GM12872 (cell line): ENCODE measurements at regions not wholly inside any gene's neighbourhood (a gene's known extent, or its start where the extent isn't known, plus 50 kb on each side); places are given as distances from the start of the nearest gene placed in this dataset.

Experiments
- TF ChIP-seq, protein P1 (sequence below): IDR thresholded peaks from 3 replicates; pipeline ENCODE4 v1.5.1; 2011; ENCODE audit warnings: low read depth, mild to moderate bottlenecking, low read length, moderate library complexity; ENCODE audit not compliant: insufficient read depth

DNA sequence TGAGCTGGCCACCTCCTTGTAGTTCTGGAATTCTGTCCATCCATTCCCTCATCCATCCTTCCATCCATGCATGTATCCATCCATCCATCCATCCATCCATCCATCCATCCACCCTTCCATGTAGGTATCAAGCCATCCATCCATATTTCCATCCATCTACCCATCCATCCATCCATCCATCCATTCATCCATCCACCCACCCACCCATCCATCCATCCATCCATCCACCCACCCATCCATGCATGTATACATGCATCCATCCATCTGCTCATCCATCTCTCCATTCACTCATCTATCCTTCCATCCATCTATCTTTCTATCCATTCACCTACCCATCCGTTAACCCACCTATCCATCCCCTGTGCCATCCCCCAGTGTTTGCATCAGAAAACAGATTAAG, 153.6 kb upstream of the STX18 start:
- TF ChIP-seq, protein P1, sequence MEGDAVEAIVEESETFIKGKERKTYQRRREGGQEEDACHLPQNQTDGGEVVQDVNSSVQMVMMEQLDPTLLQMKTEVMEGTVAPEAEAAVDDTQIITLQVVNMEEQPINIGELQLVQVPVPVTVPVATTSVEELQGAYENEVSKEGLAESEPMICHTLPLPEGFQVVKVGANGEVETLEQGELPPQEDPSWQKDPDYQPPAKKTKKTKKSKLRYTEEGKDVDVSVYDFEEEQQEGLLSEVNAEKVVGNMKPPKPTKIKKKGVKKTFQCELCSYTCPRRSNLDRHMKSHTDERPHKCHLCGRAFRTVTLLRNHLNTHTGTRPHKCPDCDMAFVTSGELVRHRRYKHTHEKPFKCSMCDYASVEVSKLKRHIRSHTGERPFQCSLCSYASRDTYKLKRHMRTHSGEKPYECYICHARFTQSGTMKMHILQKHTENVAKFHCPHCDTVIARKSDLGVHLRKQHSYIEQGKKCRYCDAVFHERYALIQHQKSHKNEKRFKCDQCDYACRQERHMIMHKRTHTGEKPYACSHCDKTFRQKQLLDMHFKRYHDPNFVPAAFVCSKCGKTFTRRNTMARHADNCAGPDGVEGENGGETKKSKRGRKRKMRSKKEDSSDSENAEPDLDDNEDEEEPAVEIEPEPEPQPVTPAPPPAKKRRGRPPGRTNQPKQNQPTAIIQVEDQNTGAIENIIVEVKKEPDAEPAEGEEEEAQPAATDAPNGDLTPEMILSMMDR = no peak

DNA sequence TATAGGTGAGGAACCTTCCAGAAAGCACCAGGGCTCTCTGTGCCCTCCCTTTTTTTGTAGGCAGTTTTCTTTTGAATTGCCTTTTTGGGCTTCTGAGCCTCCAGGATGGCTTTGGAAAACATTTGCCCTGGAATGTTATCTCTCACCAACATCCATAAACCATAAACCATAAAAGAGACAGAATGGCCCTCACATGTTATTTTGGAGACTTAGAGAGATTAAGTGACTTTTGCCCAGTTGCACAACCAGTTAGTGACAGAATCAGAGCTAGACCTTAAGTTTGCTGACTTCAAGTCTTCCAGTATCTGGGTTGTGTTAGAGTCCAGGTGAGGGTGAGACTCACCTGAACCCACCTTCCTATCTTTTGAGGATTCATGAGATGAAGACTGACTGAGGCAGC, 153.0 kb upstream of the STX18 start:
- TF ChIP-seq, protein P1 = no peak

DNA sequence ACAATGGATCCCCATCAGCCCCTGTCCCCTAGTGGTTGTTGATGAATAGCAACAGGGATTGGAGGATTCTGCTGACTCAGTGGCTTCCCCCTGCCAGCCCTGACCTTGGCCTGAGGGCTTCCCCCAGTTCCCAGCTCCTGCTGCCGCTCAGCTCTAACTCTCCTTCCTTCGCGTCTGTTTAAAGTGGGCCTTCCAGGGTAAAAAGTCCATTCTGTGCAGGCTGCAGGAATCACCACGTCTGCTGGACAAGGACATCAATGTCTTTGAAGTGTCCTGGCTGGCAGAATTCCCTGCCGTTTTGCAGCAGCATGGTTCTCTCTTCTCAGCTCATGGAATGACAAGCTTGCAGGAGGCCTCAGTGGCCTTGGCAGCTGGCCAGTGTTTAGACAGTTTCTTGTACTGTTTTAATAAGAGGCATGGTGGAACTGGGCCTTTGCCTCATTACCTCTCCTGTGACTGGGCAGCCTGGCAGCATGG, 152.5 kb upstream of the STX18 start:
- TF ChIP-seq, protein P1 = peak; percentile 40

DNA sequence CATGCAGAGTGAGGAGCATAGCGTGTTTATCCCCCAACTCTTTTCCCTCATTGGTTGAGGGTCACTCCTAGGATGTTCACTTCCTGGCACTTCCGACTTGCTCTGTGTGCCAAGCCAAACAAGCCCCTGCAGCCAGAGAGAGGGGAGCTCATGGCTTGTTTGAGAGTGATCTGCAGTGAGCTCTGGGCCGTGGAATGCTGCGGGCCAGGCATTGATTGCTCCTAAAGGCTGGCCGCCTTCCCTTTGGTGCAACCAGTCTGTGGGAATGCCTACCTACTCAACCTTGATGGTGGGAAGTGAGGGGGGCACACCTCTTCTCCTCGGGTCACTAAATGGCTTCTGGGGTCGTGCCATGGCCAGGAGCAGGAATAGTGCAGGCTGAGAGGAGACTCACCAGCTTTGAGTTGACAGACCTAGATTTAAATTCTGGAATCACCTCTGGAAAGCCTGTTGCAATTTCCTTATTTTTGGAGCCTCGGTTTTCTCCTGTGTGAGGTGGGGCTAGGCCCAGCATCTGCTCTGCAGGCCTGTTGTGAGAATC, 152.0 kb upstream of the STX18 start:
- TF ChIP-seq, protein P1 = no peak

DNA sequence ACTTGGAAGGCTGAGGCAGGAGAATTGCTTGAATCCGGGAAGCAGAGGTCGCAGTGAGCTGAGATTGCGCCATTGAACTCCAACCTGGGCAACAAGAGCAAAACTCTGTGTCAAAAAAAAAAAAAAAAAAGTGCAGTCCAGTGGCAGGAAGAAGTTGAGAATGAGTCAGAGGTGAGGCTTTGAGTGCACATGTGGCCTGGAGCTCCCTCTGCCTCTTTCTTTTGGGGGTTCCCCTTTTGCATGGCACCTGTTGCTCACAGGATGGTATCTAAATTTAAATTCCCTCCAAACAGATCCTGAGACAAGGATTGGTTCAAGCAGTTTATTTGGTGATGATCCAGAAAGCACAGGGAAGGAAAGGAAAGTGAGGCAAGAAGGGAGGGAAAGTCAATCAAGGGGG, 151.4 kb upstream of the STX18 start:
- TF ChIP-seq, protein P1 = no peak

DNA sequence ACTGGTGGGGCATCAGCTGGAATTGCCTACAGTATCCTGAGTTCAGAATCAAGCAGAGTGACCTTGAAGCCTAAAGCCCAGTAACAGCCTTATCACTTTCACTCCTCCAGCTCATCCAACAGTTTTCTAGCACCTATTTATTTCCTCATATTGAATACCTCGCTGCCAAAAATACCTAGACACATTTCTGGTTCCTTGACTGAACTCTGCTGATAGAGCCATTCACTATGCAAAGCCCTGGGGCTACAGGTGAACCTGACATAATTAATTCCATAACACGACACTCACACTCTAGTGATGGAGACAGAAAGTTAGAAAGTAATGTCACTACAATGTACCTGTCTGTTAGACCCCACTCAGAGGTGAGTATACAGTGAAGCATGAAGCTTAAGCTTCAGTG, 149.0 kb upstream of the STX18 start:
- TF ChIP-seq, protein P1 = no peak

DNA sequence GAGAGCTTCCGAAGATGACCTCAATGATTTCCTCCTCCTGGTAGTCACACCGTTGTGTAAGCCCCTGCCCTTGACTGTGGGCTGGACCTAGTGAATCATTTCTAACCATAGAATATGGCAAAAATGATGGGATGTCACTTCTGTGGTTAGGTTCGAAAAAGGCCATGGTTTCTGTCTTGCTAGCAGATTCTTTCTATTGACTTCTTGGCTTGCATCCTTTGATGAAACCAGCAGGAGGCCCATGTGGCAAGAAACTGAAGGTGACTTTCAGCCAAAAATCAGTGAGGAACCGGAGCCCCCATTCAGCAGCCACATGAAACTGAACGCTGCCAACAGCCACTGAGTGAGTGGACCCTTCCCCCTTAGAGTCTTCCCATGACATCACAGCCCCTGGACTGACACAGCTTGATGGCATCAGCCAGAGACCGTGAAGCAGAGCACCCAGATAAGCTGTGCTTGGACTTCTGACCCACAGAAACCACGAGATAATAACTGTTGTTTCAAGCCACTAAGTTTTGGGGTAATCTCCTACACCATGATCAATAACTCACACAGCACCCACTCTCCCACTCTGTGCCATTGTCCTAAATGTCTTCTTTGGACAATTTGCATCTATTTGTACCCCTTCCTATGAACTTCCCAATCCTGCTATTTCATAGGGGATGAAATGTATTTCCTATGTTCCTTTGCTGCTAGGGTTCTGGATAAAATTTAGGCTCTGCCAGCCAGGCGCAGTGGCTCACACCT, 148.0 kb upstream of the STX18 start:
- TF ChIP-seq, protein P1 = peak; percentile 53
